ENCODE measurements at regions not wholly inside any gene's neighbourhood (a gene's known extent, or its start where the extent isn't known, plus 50 kb on each side); places are given as distances from the start of the nearest gene placed in this dataset.

DNA sequence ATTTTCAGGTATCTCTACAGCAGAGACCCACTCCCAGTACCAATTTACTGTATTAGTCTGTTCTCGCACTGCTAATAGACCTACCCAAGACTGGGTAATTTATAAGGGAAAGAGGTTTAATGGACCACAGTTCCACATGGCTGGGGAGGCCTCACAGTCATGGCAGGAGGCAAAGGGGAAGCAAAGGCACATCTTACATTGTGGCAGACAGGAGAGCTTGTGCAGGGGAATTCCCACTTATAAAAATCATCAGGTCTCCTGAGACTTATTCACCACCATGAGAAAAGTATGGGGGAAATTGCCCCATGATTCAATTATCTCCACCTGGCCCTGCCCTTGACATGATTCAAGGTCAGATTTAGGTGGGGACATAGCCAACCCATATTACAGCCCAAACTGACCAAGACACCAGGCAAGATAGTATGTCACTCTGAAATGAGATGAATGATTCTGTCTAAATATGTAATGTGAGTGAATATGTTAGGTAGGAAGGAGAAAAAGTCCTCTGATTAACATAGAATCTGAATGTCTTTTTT lies 182.5 kb upstream of the CDH12 start:
- H3K27me3 ChIP-seq: no peaks in the 10 kb centered on the region
- no peaks in the 10 kb centered on the region for H3K4me1 ChIP-seq
- H3K4me3 ChIP-seq: no peak overlapping the region
- ATAC-seq (no peak), FAIRE-seq (no peak), DNase-seq (no peak)
- H3K27ac ChIP-seq: no peak overlapping the region
- TF ChIP-seq, protein P1, sequence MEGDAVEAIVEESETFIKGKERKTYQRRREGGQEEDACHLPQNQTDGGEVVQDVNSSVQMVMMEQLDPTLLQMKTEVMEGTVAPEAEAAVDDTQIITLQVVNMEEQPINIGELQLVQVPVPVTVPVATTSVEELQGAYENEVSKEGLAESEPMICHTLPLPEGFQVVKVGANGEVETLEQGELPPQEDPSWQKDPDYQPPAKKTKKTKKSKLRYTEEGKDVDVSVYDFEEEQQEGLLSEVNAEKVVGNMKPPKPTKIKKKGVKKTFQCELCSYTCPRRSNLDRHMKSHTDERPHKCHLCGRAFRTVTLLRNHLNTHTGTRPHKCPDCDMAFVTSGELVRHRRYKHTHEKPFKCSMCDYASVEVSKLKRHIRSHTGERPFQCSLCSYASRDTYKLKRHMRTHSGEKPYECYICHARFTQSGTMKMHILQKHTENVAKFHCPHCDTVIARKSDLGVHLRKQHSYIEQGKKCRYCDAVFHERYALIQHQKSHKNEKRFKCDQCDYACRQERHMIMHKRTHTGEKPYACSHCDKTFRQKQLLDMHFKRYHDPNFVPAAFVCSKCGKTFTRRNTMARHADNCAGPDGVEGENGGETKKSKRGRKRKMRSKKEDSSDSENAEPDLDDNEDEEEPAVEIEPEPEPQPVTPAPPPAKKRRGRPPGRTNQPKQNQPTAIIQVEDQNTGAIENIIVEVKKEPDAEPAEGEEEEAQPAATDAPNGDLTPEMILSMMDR (IDR thresholded peaks at IDR 0.05): no peak
- no peaks in the 10 kb centered on the region for H3K36me3 ChIP-seq
- intact Hi-C loops (cut with DNase I): no loop called here
- no peaks in the 10 kb centered on the region for H3K9me3 ChIP-seq
- WGBS, 2 donors: 73 to 91% methylated on average over 1 of the region's 1 CpG

DNA sequence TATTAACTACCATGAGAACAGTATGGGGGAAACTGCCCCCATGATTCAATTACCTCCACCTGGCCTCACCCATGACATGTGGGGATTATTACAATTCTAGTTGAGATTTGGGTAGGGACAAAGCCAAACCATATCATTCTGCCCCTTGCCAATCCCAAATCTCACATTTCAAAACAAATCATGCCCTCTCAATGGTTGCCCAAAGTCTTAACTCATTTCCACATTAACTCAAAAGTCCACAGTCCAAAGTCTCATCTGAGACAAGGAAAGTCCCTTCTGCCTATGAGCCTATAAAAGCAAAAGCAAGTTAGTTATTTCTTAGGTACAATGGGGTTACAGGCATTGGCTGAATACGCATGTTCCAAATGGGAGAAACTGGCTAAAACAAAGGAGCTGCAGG lies 180.7 kb upstream of the CDH12 start:
- no peak overlapping the region for H3K27ac ChIP-seq

DNA sequence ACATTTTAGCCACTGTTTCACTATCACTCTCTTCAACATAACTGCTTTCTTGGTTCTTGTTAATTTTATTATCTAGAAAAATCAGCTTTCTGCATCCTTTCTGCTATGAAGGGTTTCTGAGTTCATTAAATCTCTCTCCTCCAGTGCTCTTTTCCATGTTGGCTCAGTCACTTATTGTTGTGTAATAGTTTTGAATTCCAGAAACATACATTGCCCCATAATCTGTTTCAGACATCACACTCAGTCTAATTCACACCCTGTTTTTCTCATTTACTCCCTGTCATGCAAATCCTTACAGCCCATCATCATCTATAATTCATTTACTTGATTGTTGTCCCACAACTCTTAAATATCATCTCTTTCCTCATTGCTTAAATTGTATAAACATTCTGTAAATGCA lies 176.1 kb upstream of the CDH12 start:
- no peaks in the 10 kb centered on the region for H3K27me3 ChIP-seq
- TF ChIP-seq, protein P1 (IDR thresholded peaks at IDR 0.05): no peak
- no peaks in the 10 kb centered on the region for H3K9me3 ChIP-seq
- H3K4me3 ChIP-seq: no peak overlapping the region
- FAIRE-seq: no peak
- ATAC-seq: no peak
- H3K27ac ChIP-seq: no peak overlapping the region
- DNase-seq: no peak
- intact Hi-C loops (cut with DNase I): no loop called here
- H3K4me1 ChIP-seq: no peaks in the 10 kb centered on the region
- H3K36me3 ChIP-seq: no peaks in the 10 kb centered on the region

More for the DNA sequence above, 180.7 kb upstream of the CDH12 start:
- H3K27me3 ChIP-seq: no peaks in the 10 kb centered on the region
- TF ChIP-seq, protein P1 (IDR thresholded peaks at IDR 0.05): no peak
- H3K4me3 ChIP-seq: no peak overlapping the region
- H3K36me3 ChIP-seq: no peaks in the 10 kb centered on the region
- FAIRE-seq (no peak), ATAC-seq (no peak), DNase-seq (no peak)
- no peaks in the 10 kb centered on the region for H3K4me1 ChIP-seq
- H3K9me3 ChIP-seq: no peaks in the 10 kb centered on the region
- 77 to 85% methylated on average over 1 of the region's 1 CpG for WGBS, 2 donors
- intact Hi-C loops (cut with DNase I): no loop called here

DNA sequence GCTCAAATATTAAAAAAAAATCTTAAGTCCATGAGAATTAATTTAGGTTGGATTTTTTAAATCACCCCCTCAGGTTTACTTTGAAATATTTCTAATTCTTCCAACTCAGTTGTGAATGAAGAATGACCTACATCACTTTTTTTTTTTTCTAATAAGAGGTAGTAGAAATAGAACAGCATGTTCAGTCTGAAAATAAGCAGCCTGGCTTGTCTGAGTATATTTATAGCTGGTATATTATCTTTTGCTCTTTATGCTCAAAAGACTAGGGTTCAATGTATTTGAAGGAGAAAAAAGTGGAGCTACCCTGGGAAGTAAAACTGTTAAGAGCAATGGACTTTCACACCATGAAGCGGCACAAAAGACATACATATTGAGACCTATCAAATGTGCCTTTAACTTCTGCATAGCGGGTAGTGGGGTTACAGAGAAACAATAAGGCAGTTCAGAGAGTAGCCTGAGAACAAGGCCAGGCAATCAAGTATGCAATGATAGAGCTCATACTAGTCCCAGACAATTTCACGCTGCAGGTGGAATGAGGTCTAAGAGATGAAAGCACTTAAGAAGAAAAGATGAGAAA lies 175.4 kb upstream of the CDH12 start:
- Histone ChIP-seq H3K27me3 (no peaks in the 10 kb centered on the region), H3K36me3 (no peaks in the 10 kb centered on the region), H3K9me3 (no peaks in the 10 kb centered on the region), H3K27ac (no peak overlapping the region), H3K4me1 (no peaks in the 10 kb centered on the region), H3K4me3 (no peak overlapping the region)
- DNase-seq (no peak), ATAC-seq (no peak), FAIRE-seq (no peak)
- intact Hi-C loops (cut with DNase I): no loop called here
- 77 to 93% methylated on average over 3 of the region's 3 CpGs for WGBS, 2 donors
- TF ChIP-seq, protein P1 (IDR thresholded peaks at IDR 0.05): no peak

DNA sequence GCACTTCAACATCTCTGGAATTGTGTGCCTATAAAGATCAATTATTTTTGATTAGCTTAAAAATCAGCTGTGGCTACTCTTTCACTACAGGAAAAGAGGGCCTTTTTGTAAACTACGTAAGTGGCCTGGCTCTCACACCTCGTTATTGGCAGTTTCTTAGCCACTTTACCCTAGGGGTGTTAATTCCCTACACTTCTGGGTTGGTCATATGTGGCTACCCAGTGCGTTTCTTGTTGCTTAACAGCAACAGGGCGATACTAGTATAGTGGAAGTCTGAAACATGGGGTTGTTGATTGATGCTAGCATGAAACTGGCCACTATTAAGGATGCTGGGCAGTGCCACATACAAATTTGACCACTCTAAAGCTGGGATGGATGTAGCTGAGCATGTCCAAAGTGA lies 174.7 kb upstream of the CDH12 start:
- ATAC-seq (no peak), DNase-seq (no peak), FAIRE-seq (no peak)
- H3K4me1 ChIP-seq: no peaks in the 10 kb centered on the region
- H3K9me3 ChIP-seq: no peaks in the 10 kb centered on the region
- intact Hi-C loops (cut with DNase I): no loop called here
- TF ChIP-seq, protein P1 (IDR thresholded peaks at IDR 0.05): no peak
- WGBS, 2 donors: 52 to 71% methylated on average over 4 of the region's 4 CpGs
- H3K36me3 ChIP-seq: no peaks in the 10 kb centered on the region
- H3K4me3 ChIP-seq: no peak overlapping the region
- no peak overlapping the region for H3K27ac ChIP-seq
- H3K27me3 ChIP-seq: no peaks in the 10 kb centered on the region

Measured in pancreas (tissue), 10 donors.